Heart right ventricle (tissue), 16 donors: ENCODE measurements at regions not wholly inside any gene's neighbourhood (a gene's known extent, or its start where the extent isn't known, plus 50 kb on each side); places are given as distances from the start of the nearest gene placed in this dataset.

Experiments used
- ATAC-seq, 8 donors: fragments of 200-7000 bp; cut with Tn5 transposase; one replicate each; pipeline ENCODE4 v1.9.1; 2020; ENCODE audit warnings: mild to moderate bottlenecking in 8 of 8, moderate library complexity in 8 of 8, moderate number of reproducible peaks in 1 of 8
- DNase-seq, 2 donors: peaks; one replicate each; pipeline ENCODE4 v3.0.0-alpha.2; 2020
- H3K27ac ChIP-seq, 10 donors: fragments of 200-600 bp; sonication (generic) in 2 of 10; one replicate each; pipeline versions ENCODE4 v1.5.0 to v1.8.0; 2020 to 2022; ENCODE audit warnings: mild to moderate bottlenecking in 3 of 10
- H3K27me3 ChIP-seq, 7 donors: fragments of 200-600 bp; one replicate each; pipeline ENCODE4 v1.8.0; 2021 to 2022; ENCODE audit warnings: mild to moderate bottlenecking in 2 of 7
- H3K36me3 ChIP-seq, 9 donors: fragments of 200-600 bp; sonication (generic) in 1 of 9; one replicate each; pipeline versions ENCODE4 v1.5.0 to v1.8.0; 2020 to 2022; ENCODE audit warnings: mild to moderate bottlenecking in 2 of 9
- H3K4me1 ChIP-seq, 9 donors: fragments of 200-600 bp; sonication (generic) in 1 of 9; one replicate each; pipeline versions ENCODE4 v1.5.0 to v1.8.0; 2020 to 2022; ENCODE audit warnings: mild to moderate bottlenecking in 4 of 9
- H3K4me3 ChIP-seq, 10 donors: fragments of 200-600 bp; sonication (generic) in 2 of 10; one replicate each; pipeline versions ENCODE4 v1.5.0 to v1.8.0; 2020 to 2022; ENCODE audit warnings: mild to moderate bottlenecking in 7 of 10, moderate library complexity in 2 of 10
- H3K9me3 ChIP-seq, 11 donors: fragments of 200-600 bp in 10 of 11; sonication (generic) in 2 of 11; one replicate each; pipeline versions ENCODE4 v1.5.0 to v1.8.0; 2013 to 2022; ENCODE audit warnings: mild to moderate bottlenecking in 2 of 11, control low read depth in 1 of 11, moderate library complexity in 1 of 11
- CTCF ChIP-seq, 9 donors: fragments of 200-600 bp; sonication (generic) in 2 of 9; IDR thresholded peaks; one replicate each; pipeline versions ENCODE4 v1.5.0 to v1.8.0; 2021 to 2022; ENCODE audit warnings: antibody characterized with exemption in 9 of 9, mild to moderate bottlenecking in 5 of 9, moderate library complexity in 1 of 9
- WGBS, 2 donors: extraction: QIAGEN DNeasy Blood & Tissue Kit; methylation state at CpG; one replicate each; pipeline ENCODE4 v1.1.7; 2013; ENCODE audit warnings: inconsistent platforms in 1 of 2; 5-methylcytosine and 5-hydroxymethylcytosine counted together
- intact Hi-C, 10 donors: fragments of 100-400 bp; cut with DNase I; formaldehyde crosslinking; loops; one replicate each; pipeline versions ENCODE4 v1.11.1 to v1.14.2; 2022
- donor health status: Arrhythmogenic right ventricular cardiomyopathy.
- donor health status: ischemic (EF 13 %, LVEDD 7.1; RV severe dilation, severe dysfunction).
- donor health status: healthy with polysubstance abuse.
- donor health status: DM: no; HTN: yes; CAD: no.
- donor health status: DM: no; HTN: no; CAD: no.
- donor health status: ischemic (EF 25% LVEDD 6.9; RV normal size, moderate dysfunction).
- donor health status: ischemic (EF 25% LVEDD 5.7; RV mildly dilated, moderate dysfunction).
- donor health status: healthy.
- donor health status: DM: yes; HTN: yes; CAD: no.
- donor health status: Ischemic cardiomyopathy.
- donor health status: ischemic (EF 35%, LVEDD 5.7; RV mildly dilated, moderate dysfunction).
- donor health status: nonischemic (EF 11% LVEDD 7.7; RV severe dilation, severe dysfunction).
- donor health status: DM: yes; HTN: yes; CAD: no.
- donor health status: PGD.
- donor health status: ischemic (EF 29% LVEDD 5.4; RV normal size, mild dysfunction).
- donor health status: nonischemic (EF 23%, LVEDD 6.1; RV moderate dilation, normal function).

GRCh38 chr10:88023676-88024075, 160.3 kb downstream of the PTEN start:
- Histone ChIP-seq H3K4me1 (peaks cover 0 to 17% (median 0%) of the 10 kb centered on the region in 9 donors), H3K4me3 (no peak overlapping the region), H3K27me3 (no peaks in the 10 kb centered on the region), H3K9me3 (no peaks in the 10 kb centered on the region), H3K27ac (no peak overlapping the region), H3K36me3 (no peaks in the 10 kb centered on the region)
- 85 to 86% methylated on average over 1 of the region's 1 CpG for WGBS, 2 donors
- intact Hi-C loops: no loop called here
- DNase-seq: no peak
- TF ChIP-seq CTCF (IDR thresholded peaks at IDR 0.05): no peak
- no peak for ATAC-seq

GRCh38 chr10:88026031-88026430, 162.6 kb downstream of the PTEN start:
- ATAC-seq (no peak), DNase-seq (no peak)
- intact Hi-C loops: no loop called here
- Histone ChIP-seq H3K4me3 (no peak overlapping the region), H3K36me3 (no peaks in the 10 kb centered on the region), H3K9me3 (no peaks in the 10 kb centered on the region), H3K27ac (no peak overlapping the region), H3K27me3 (no peaks in the 10 kb centered on the region), H3K4me1 (peaks cover 0 to 21% (median 0%) of the 10 kb centered on the region in 9 donors)
- TF ChIP-seq CTCF (IDR thresholded peaks at IDR 0.05): no peak
- WGBS, 2 donors: 91 to 95% methylated on average over 3 of the region's 3 CpGs

- Histone ChIP-seq H3K27me3 (no peaks in the 10 kb centered on the region), H3K27ac (peak overlapping the region in 1 of 10 donors; percentile 56), H3K4me3 (no peak overlapping the region), H3K4me1 (peaks cover 0 to 21% (median 0%) of the 10 kb centered on the region in 9 donors), H3K36me3 (no peaks in the 10 kb centered on the region), H3K9me3 (no peaks in the 10 kb centered on the region)
- peak in 7 of 8 donors; percentile 38 to 91 (median 65) for ATAC-seq
- no peak for DNase-seq
- WGBS, 2 donors: 73 to 89% methylated on average over 4 of the region's 4 CpGs
- no peak for TF ChIP-seq CTCF (IDR thresholded peaks at IDR 0.05)
- intact Hi-C loops: no loop called here
Observed at GRCh38 chr10:88027570-88027969, 164.1 kb downstream of the PTEN start.

- no peak overlapping the region for H3K4me3 ChIP-seq
- no peaks in the 10 kb centered on the region for H3K36me3 ChIP-seq
- no peaks in the 10 kb centered on the region for H3K27me3 ChIP-seq
- ATAC-seq (no peak), DNase-seq (no peak)
- no peak for TF ChIP-seq CTCF (IDR thresholded peaks at IDR 0.05)
- no peaks in the 10 kb centered on the region for H3K9me3 ChIP-seq
- 91 to 98% methylated on average over 1 of the region's 1 CpG for WGBS, 2 donors
- intact Hi-C loops: no loop called here
- peaks cover 0 to 21% (median 0%) of the 10 kb centered on the region in 9 donors for H3K4me1 ChIP-seq
- peak overlapping the region in 1 of 10 donors; percentile 56 for H3K27ac ChIP-seq
Observed at GRCh38 chr10:88028072-88028471, 164.6 kb downstream of the PTEN start.
